Epithelial cell of esophagus (primary cell): ENCODE measurements at regions not wholly inside any gene's neighbourhood (a gene's known extent, or its start where the extent isn't known, plus 50 kb on each side); places are given as distances from the start of the nearest gene placed in this dataset.

Experiments used
- DNase-seq: peaks from one replicate; pipeline ENCODE4 v3.0.0; 2010; ENCODE audit warnings: low read depth
- H3K4me3 ChIP-seq: 2 replicates; pipeline ENCODE4 v1.5.1; 2011; ENCODE audit warnings: mild to moderate bottlenecking, low read length, control low read depth
- TF ChIP-seq, protein P1 (sequence below): IDR thresholded peaks from 2 replicates; pipeline ENCODE4 v1.5.1; 2011; ENCODE audit warnings: low read depth, mild to moderate bottlenecking, low read length, control low read depth, inconsistent platforms; ENCODE audit not compliant: insufficient read depth; ENCODE audit errors: missing control alignments

DNA sequence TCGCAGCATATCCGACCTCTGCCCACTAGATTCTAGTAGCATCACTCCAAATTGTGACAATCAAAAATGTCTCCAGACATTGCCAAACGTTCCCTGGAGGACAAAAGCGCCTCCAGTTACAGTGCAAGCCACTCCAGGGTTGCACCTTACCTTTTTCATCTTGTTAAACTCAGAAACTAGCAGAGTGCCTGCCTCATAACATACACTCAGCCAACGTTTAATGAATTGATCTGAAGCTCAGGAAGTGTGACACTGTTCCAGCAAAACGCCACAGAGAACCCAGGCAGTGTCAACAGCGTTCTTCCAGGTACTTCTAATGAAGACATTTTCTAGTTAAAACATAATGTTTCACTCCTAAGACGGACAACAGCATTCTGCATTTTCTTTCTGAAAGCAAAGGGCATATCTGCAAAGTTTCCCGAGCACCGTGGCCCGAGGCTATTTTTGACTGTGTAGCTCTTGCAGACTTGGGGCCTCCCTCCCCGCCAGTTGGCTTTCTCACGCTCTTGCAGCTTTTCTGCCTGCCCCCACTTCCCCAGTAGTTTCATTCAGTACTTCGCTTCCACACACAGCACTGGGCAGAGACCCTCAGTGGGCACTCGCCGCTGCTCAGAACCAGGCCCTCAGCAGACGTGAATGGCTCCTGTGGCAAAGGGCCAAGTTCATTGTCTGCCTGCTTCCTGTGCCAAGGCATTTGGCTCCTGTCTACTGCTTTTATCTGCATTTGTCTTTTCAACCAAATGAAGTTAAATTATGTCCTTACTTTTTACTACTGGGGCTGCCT lies 133.4 kb upstream of the TTC29 start:
- H3K4me3 ChIP-seq = no peak overlapping the region
- DNase-seq = peak; percentile 7
- TF ChIP-seq, protein P1, sequence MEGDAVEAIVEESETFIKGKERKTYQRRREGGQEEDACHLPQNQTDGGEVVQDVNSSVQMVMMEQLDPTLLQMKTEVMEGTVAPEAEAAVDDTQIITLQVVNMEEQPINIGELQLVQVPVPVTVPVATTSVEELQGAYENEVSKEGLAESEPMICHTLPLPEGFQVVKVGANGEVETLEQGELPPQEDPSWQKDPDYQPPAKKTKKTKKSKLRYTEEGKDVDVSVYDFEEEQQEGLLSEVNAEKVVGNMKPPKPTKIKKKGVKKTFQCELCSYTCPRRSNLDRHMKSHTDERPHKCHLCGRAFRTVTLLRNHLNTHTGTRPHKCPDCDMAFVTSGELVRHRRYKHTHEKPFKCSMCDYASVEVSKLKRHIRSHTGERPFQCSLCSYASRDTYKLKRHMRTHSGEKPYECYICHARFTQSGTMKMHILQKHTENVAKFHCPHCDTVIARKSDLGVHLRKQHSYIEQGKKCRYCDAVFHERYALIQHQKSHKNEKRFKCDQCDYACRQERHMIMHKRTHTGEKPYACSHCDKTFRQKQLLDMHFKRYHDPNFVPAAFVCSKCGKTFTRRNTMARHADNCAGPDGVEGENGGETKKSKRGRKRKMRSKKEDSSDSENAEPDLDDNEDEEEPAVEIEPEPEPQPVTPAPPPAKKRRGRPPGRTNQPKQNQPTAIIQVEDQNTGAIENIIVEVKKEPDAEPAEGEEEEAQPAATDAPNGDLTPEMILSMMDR = no peak

DNA sequence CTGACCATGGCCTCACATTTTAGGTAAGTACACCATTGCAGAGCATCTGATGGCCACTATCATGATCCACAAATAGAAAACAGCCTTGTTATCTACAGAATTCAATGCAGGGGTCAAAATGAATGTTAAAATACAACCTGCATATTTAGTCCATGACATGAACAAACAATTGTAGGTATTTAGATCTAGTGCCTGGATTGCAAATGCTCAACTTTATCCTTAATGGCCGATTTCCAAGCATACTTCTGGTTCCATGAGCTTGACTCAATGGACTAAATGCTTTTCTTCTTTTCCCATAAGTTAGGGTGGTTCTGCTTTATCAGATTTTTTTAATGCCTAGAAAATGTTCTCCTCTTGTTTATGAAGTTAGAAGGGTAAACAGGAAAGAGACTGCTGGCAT lies 139.2 kb upstream of the TTC29 start:
- no peak for DNase-seq
- TF ChIP-seq, protein P1 = no peak
- H3K4me3 ChIP-seq = no peak overlapping the region

DNA sequence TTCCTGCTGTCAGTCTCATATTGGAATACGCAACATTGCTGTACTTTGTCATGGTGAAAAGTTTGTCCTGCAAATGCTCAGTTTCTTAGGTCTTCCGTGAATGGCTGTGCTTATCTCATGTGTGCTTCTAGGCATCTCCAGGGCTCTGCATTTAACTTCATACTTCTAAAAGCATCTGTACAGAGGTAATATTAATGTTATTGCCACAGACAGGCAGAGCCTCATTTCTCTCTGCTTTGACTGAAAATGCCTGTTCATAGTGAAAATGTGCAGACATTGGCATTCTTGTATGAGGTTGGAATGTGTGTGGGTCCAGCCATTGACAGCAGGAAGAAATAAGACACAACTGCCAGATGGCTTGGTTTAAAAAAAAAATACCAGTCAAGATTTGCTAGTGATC lies 140.1 kb upstream of the TTC29 start:
- no peak overlapping the region for H3K4me3 ChIP-seq
- TF ChIP-seq, protein P1 = no peak
- DNase-seq = no peak

- no peak overlapping the region for H3K4me3 ChIP-seq
- DNase-seq = no peak
- TF ChIP-seq, protein P1 = no peak
These were observed 142.5 kb upstream of the TTC29 start for GRCh38 chr4:147088146-147088545.

DNA sequence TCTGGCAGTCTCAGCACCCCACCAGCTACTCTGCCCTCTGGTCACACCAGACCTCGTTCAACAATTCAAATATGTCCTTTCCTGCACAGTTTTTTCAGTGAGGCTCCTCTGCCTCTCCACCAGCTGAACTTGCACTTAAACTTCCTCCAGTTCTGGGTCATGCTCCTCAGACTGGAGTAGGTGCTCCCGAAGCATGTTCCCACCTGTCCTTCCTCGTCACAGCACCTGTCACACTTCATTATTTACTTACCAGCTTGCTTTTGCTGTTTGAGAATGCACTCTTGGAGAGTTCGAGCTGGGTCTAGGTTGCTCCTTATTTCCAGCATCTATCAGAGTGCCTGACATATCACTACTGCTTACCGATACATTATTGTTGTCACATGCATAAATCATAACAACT lies 144.8 kb upstream of the TTC29 start:
- no peak overlapping the region for H3K4me3 ChIP-seq
- DNase-seq = peak; percentile 48
- TF ChIP-seq, protein P1 = no peak

- TF ChIP-seq, protein P1 = no peak
- H3K4me3 ChIP-seq = no peak overlapping the region
- DNase-seq = no peak
These were observed 147.5 kb upstream of the TTC29 start for GRCh38 chr4:147093206-147093605.

GRCh38 chr4:147094238-147094637 lies 148.6 kb upstream of the TTC29 start:
- H3K4me3 ChIP-seq = no peak overlapping the region
- TF ChIP-seq, protein P1 = peak; percentile 32
- DNase-seq = peak; percentile 4
